OCI-LY7 (cell line): ENCODE measurements at regions not wholly inside any gene's neighbourhood (a gene's known extent, or its start where the extent isn't known, plus 50 kb on each side); places are given as distances from the start of the nearest gene placed in this dataset.

Experiments
- BruUV-seq: library from RNA; stranded (reverse); fragments of 400-500 nt; replicated peaks from 2 replicates; lab custom pipeline; 2021; lab: Mats Ljungman, UMichigan
- CTCF ChIA-PET: fragments of 300-600 bp; sonication (Branson Sonifier 250); formaldehyde crosslinking; loops from one replicate; lab custom pipeline; 2022; ENCODE audit warnings: antibody characterized with exemption; ENCODE audit not compliant: unreplicated experiment; lab: Charles Lee
- POLR2A ChIA-PET: fragments of 300-600 bp; sonication (Branson Sonifier 250); formaldehyde crosslinking; loops from one replicate; lab custom pipeline; 2022; ENCODE audit warnings: antibody characterized with exemption; lab: Charles Lee
- DNase-seq: peaks from one replicate; pipeline ENCODE4 v3.0.0-alpha.2; 2015; ENCODE audit warnings: low spot score
- H2AFZ ChIP-seq: fragments of 200-600 bp; sonication (generic), shearing (Covaris generic); 2 replicates; pipeline ENCODE4 v1.6.1; 2014; ENCODE audit warnings: mild to moderate bottlenecking, antibody characterized with exemption, low read length, moderate library complexity
- H3K27ac ChIP-seq: fragments of 200-600 bp; sonication (generic); 2 replicates; pipeline ENCODE4 v1.5.1; 2014; ENCODE audit warnings: mixed run types, low read depth, mild to moderate bottlenecking, moderate library complexity, low read length, inconsistent platforms; ENCODE audit not compliant: poor library complexity, severe bottlenecking
- H3K36me3 ChIP-seq: fragments of 200-600 bp; sonication (generic); 2 replicates; pipeline ENCODE4 v1.6.1; 2014; ENCODE audit warnings: mild to moderate bottlenecking, antibody characterized with exemption, low read length, moderate library complexity, mixed read lengths; ENCODE audit not compliant: insufficient read depth
- H3K4me1 ChIP-seq: fragments of 200-600 bp; sonication (generic); 2 replicates; pipeline ENCODE4 v1.5.1; 2014; ENCODE audit warnings: mild to moderate bottlenecking, low read length; ENCODE audit not compliant: insufficient read depth, poor library complexity, severe bottlenecking
- H3K4me2 ChIP-seq: fragments of 200-600 bp; sonication (generic); 2 replicates; pipeline ENCODE4 v1.6.1; 2014; ENCODE audit warnings: mild to moderate bottlenecking, low read length
- H3K4me3 ChIP-seq: fragments of 200-600 bp; sonication (generic); 2 replicates; pipeline ENCODE4 v1.5.1; 2014; ENCODE audit warnings: mild to moderate bottlenecking, low read depth, low read length; ENCODE audit not compliant: poor library complexity, severe bottlenecking
- H3K79me2 ChIP-seq: fragments of 200-600 bp; sonication (generic); 2 replicates; pipeline ENCODE4 v1.6.1; 2016; ENCODE audit warnings: low read depth, mild to moderate bottlenecking, low read length, moderate library complexity, mixed read lengths; ENCODE audit not compliant: insufficient read depth
- H3K9me2 ChIP-seq: fragments of 200-600 bp; sonication (generic); 2 replicates; pipeline ENCODE4 v1.6.1; 2016; ENCODE audit warnings: mild to moderate bottlenecking, low read length, mixed read lengths; ENCODE audit not compliant: insufficient read depth
- H3K9me3 ChIP-seq: fragments of 200-600 bp; sonication (generic); 2 replicates; pipeline ENCODE4 v1.6.1; 2014; ENCODE audit warnings: mild to moderate bottlenecking, mixed run types, low read length, mixed read lengths
- H4K20me1 ChIP-seq: fragments of 200-600 bp; sonication (generic); 2 replicates; pipeline ENCODE4 v1.6.1; 2014; ENCODE audit warnings: mild to moderate bottlenecking, antibody characterized with exemption, low read length, moderate library complexity, mixed read lengths; ENCODE audit not compliant: insufficient read depth
- CTCF ChIP-seq: fragments of 200-600 bp; sonication (generic); conservative IDR thresholded peaks from 2 replicates; pipeline ENCODE4 v1.5.1; 2014; ENCODE audit warnings: mild to moderate bottlenecking, antibody characterized with exemption, low read length, moderate library complexity, mixed read lengths
- EZH2phosphoT487 ChIP-seq: fragments of 200-600 bp; sonication (generic); IDR thresholded peaks from 2 replicates; pipeline ENCODE4 v1.6.1; 2018; ENCODE audit warnings: low read depth, borderline replicate concordance, mild to moderate bottlenecking, mixed run types, antibody characterized with exemption, low read length, moderate library complexity, mixed read lengths
- intact Hi-C: fragments of 100-400 bp; cut with micrococcal nuclease; formaldehyde crosslinking; loops from one replicate; pipeline ENCODE4 v1.10.0; 2022; ENCODE audit not compliant: unreplicated experiment

- Histone ChIP-seq H3K4me2 (no peak overlapping the region), H3K9me2 (no peaks in the 10 kb centered on the region), H3K79me2 (no peaks in the 10 kb centered on the region), H3K9me3 (no peaks in the 10 kb centered on the region), H3K36me3 (no peaks in the 10 kb centered on the region), H3K27ac (no peak overlapping the region), H4K20me1 (no peaks in the 10 kb centered on the region), H3K4me1 (no peaks in the 10 kb centered on the region), H3K4me3 (no peak overlapping the region), H2AFZ (no peak overlapping the region)
- ChIA-PET CTCF (no interaction called here), POLR2A (no interaction called here)
- no peak for DNase-seq
- no peak for TF ChIP-seq CTCF
- TF ChIP-seq EZH2phosphoT487, result no peak
- intact Hi-C loops, result no loop called here
- no TSS peak for BruUV-seq
These were observed 508.1 kb downstream of the TBC1D22A start for GRCh38 chr22:47270463-47271135.

DNA sequence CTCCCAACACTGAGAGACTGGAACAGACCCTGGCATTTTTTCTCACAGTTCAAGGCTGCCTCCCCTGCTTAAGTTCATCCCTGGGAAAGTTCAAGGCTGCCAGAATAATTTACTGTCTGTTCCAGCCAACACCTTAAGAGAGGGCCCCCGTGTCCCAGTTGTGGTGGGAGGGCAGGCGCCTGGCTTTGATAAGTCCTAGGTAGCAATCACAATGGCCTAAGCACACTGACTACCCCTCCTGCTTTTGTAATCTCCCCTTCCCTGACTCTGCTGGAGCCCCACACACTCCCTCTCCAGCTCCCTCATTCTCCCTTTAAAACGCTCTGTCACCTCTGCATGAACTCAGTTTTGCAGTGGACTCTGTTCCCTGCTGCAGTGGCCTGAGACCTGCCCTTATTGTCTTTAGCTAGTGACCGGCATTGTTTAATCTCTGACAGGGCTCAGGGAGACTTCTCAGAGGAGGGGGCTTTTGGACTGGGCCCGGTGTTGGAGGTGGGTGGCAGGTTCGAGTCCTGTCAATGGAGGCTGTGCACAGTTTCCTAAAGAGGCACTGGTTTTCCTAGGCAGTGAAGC is 507.2 kb downstream of the TBC1D22A start:
- Histone ChIP-seq H3K27ac (no peak overlapping the region), H4K20me1 (no peaks in the 10 kb centered on the region), H3K9me3 (no peaks in the 10 kb centered on the region), H3K4me3 (no peak overlapping the region), H3K36me3 (no peaks in the 10 kb centered on the region), H3K79me2 (no peaks in the 10 kb centered on the region), H3K4me1 (no peaks in the 10 kb centered on the region), H2AFZ (no peak overlapping the region), H3K4me2 (no peak overlapping the region), H3K9me2 (no peaks in the 10 kb centered on the region)
- intact Hi-C loops, result no loop called here
- ChIA-PET POLR2A (no interaction called here), CTCF (no interaction called here)
- TF ChIP-seq EZH2phosphoT487, result no peak
- no peak for TF ChIP-seq CTCF
- DNase-seq, result no peak
- no TSS peak for BruUV-seq

DNA sequence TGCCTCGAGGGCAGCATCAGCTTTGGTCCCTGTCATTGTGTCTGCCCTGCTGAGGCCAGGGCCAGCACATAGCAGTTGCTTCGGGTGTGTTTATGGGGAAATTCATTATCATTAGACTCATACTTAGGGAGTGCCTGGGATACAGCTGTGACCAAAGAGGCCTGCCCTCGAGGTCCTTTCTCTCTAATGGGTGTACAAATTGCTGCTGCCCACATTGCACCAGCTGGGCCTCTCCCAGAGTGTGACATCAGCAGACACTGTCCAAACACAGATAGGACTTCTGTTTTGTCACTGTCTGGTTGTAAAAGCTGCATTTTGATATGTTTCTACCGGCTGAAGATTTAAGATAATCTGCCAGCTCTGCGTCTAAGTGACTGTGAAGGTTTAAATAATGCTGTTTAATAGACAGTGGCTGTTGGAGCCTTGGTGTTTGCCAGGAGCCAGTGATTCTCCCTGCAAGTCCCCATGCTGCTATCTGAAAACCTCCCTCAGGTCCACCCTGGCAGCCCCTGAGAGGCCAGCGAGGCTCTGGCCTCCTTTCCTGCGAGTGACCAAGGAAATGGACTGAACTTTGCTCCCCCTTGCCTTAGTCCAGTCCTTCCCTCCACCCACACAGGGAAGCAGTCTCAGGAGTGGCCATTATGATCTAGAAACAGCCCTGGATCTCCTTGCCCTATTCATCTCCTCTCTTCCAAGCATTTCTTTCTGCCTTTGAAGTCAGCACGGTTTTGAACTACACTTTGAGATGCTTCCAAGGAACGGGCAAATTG is 505.2 kb downstream of the TBC1D22A start:
- Histone ChIP-seq H3K36me3 (no peaks in the 10 kb centered on the region), H3K4me3 (no peak overlapping the region), H3K79me2 (no peaks in the 10 kb centered on the region), H2AFZ (no peak overlapping the region), H3K9me2 (no peaks in the 10 kb centered on the region), H3K27ac (no peak overlapping the region), H3K4me1 (no peaks in the 10 kb centered on the region), H4K20me1 (no peaks in the 10 kb centered on the region), H3K4me2 (no peak overlapping the region), H3K9me3 (no peaks in the 10 kb centered on the region)
- intact Hi-C loops, result no loop called here
- POLR2A ChIA-PET, result no interaction called here
- BruUV-seq, result no TSS peak
- no peak for DNase-seq
- CTCF ChIA-PET, result no interaction called here
- TF ChIP-seq CTCF, result no peak
- no peak for TF ChIP-seq EZH2phosphoT487
